Ishikawa (cell line): ENCODE measurements at regions not wholly inside any gene's neighbourhood (a gene's known extent, or its start where the extent isn't known, plus 50 kb on each side); places are given as distances from the start of the nearest gene placed in this dataset.

Source experiments
- EP300 ChIP-seq: IDR thresholded peaks from 2 replicates; pipeline ENCODE4 v1.6.1; 2012; ENCODE audit warnings: borderline replicate concordance
- RAD21 ChIP-seq: IDR thresholded peaks from 2 replicates; pipeline ENCODE4 v1.6.1; 2012; ENCODE audit warnings: low read depth
- TCF12 ChIP-seq: IDR thresholded peaks from 2 replicates; pipeline ENCODE4 v1.6.1; 2012; ENCODE audit warnings: low read depth
- YY1 ChIP-seq: IDR thresholded peaks from 2 replicates; pipeline ENCODE4 v1.6.1; 2012; ENCODE audit warnings: low read depth

GRCh38 chrX:20421275-20421674, 154.6 kb upstream of the RPS6KA3 start:
- TF ChIP-seq YY1 = no peak
- TF ChIP-seq TCF12 = no peak
- no peak for TF ChIP-seq EP300
- no peak for TF ChIP-seq RAD21
